Naive B cell (primary cell): ENCODE measurements at regions not wholly inside any gene's neighbourhood (a gene's known extent, or its start where the extent isn't known, plus 50 kb on each side); places are given as distances from the start of the nearest gene placed in this dataset.

Experiments used
- ATAC-seq, 2 donors: fragments of 150-1000 bp; cut with Tn5 transposase; 2 replicates each; pipeline ENCODE4 v1.10.0; 2021; ENCODE audit warnings: low read depth in 2 of 2, mild to moderate bottlenecking in 2 of 2, moderate library complexity in 2 of 2
- DNase-seq: peaks from one replicate; pipeline ENCODE4 v3.0.0; 2022
- H3K27ac Mint-ChIP-seq, 6 donors: one replicate each; pipeline ENCODE4 v1.8.0; 2020 to 2022; ENCODE audit warnings: mild to moderate bottlenecking in 6 of 6, mixed read lengths in 6 of 6, moderate library complexity in 5 of 6, inconsistent platforms in 2 of 6
- H3K27me3 Mint-ChIP-seq, 3 donors: one replicate each; pipeline ENCODE4 v1.8.0; 2021 to 2022; ENCODE audit warnings: mixed read lengths in 3 of 3, mild to moderate bottlenecking in 1 of 3
- H3K36me3 Mint-ChIP-seq, 2 donors: one replicate each; pipeline ENCODE4 v1.8.0; 2020 to 2022; ENCODE audit warnings: mixed read lengths in 2 of 2, inconsistent platforms in 1 of 2, mild to moderate bottlenecking in 1 of 2
- H3K4me1 Mint-ChIP-seq, 3 donors: one replicate each; pipeline ENCODE4 v1.8.0; 2020 to 2022; ENCODE audit warnings: mixed read lengths in 3 of 3, inconsistent platforms in 1 of 3, mild to moderate bottlenecking in 1 of 3, moderate library complexity in 1 of 3
- H3K4me3 Mint-ChIP-seq, 8 donors: one replicate each; pipeline ENCODE4 v1.8.0; 2020 to 2022; ENCODE audit warnings: mild to moderate bottlenecking in 8 of 8, mixed read lengths in 8 of 8, moderate library complexity in 8 of 8, inconsistent platforms in 2 of 8
- H3K9me3 Mint-ChIP-seq, 7 donors: one replicate each; pipeline ENCODE4 v1.8.0; 2020 to 2022; ENCODE audit warnings: mixed read lengths in 7 of 7, mild to moderate bottlenecking in 5 of 7, inconsistent platforms in 2 of 7, moderate library complexity in 1 of 7

GRCh38 chr1:187862506-187862905, 1033.8 kb downstream of the PLA2G4A start:
- H3K9me3 Mint-ChIP-seq = peaks cover 0 to 2% (median 0%) of the 10 kb centered on the region in 7 donors
- H3K27ac Mint-ChIP-seq = no peak overlapping the region
- no peak overlapping the region for H3K4me3 Mint-ChIP-seq
- no peak for ATAC-seq
- no peak for DNase-seq
- no peaks in the 10 kb centered on the region for H3K36me3 Mint-ChIP-seq
- no peaks in the 10 kb centered on the region for H3K27me3 Mint-ChIP-seq
- no peaks in the 10 kb centered on the region for H3K4me1 Mint-ChIP-seq

- H3K27me3 Mint-ChIP-seq = no peaks in the 10 kb centered on the region
- DNase-seq = no peak
- no peak overlapping the region for H3K4me3 Mint-ChIP-seq
- H3K9me3 Mint-ChIP-seq = peaks cover 0 to 6% (median 0%) of the 10 kb centered on the region in 7 donors
- H3K4me1 Mint-ChIP-seq = no peaks in the 10 kb centered on the region
- H3K36me3 Mint-ChIP-seq = no peaks in the 10 kb centered on the region
- no peak for ATAC-seq
- H3K27ac Mint-ChIP-seq = no peak overlapping the region
Observed at GRCh38 chr1:187870552-187870951, 1041.8 kb downstream of the PLA2G4A start.

GRCh38 chr1:187871177-187871845, 1042.6 kb downstream of the PLA2G4A start:
- DNase-seq (no peak), ATAC-seq (no peak)
- Mint-ChIP-seq H3K4me1 (no peaks in the 10 kb centered on the region), H3K36me3 (no peaks in the 10 kb centered on the region), H3K27ac (no peak overlapping the region), H3K4me3 (no peak overlapping the region), H3K9me3 (peaks cover 0 to 7% (median 0%) of the 10 kb centered on the region in 7 donors), H3K27me3 (no peaks in the 10 kb centered on the region)

- ATAC-seq (no peak), DNase-seq (no peak)
- no peaks in the 10 kb centered on the region for H3K27me3 Mint-ChIP-seq
- no peaks in the 10 kb centered on the region for H3K4me1 Mint-ChIP-seq
- no peak overlapping the region for H3K4me3 Mint-ChIP-seq
- peaks cover 0 to 10% (median 2%) of the 10 kb centered on the region in 7 donors for H3K9me3 Mint-ChIP-seq
- H3K27ac Mint-ChIP-seq = no peak overlapping the region
- no peaks in the 10 kb centered on the region for H3K36me3 Mint-ChIP-seq
Observed at GRCh38 chr1:187872550-187872949, 1043.8 kb downstream of the PLA2G4A start.

GRCh38 chr1:187873126-187873525, 1044.4 kb downstream of the PLA2G4A start:
- no peak overlapping the region for H3K27ac Mint-ChIP-seq
- ATAC-seq (no peak), DNase-seq (no peak)
- no peaks in the 10 kb centered on the region for H3K36me3 Mint-ChIP-seq
- H3K9me3 Mint-ChIP-seq = peaks cover 0 to 10% (median 2%) of the 10 kb centered on the region in 7 donors
- H3K4me3 Mint-ChIP-seq = no peak overlapping the region
- H3K4me1 Mint-ChIP-seq = no peaks in the 10 kb centered on the region
- H3K27me3 Mint-ChIP-seq = no peaks in the 10 kb centered on the region

GRCh38 chr1:187876775-187877174, 1048.0 kb downstream of the PLA2G4A start:
- Mint-ChIP-seq H3K4me3 (no peak overlapping the region), H3K4me1 (no peaks in the 10 kb centered on the region), H3K36me3 (no peaks in the 10 kb centered on the region), H3K27ac (no peak overlapping the region), H3K27me3 (no peaks in the 10 kb centered on the region), H3K9me3 (peaks cover 0 to 11% (median 3%) of the 10 kb centered on the region in 7 donors)
- ATAC-seq (no peak), DNase-seq (no peak)

- H3K4me1 Mint-ChIP-seq = no peaks in the 10 kb centered on the region
- H3K4me3 Mint-ChIP-seq = no peak overlapping the region
- no peak overlapping the region for H3K27ac Mint-ChIP-seq
- no peak for ATAC-seq
- no peaks in the 10 kb centered on the region for H3K36me3 Mint-ChIP-seq
- DNase-seq = no peak
- H3K27me3 Mint-ChIP-seq = no peaks in the 10 kb centered on the region
- H3K9me3 Mint-ChIP-seq = peaks cover 0 to 11% (median 2%) of the 10 kb centered on the region in 7 donors
Observed at GRCh38 chr1:187877220-187877619, 1048.5 kb downstream of the PLA2G4A start.

- Mint-ChIP-seq H3K4me1 (no peaks in the 10 kb centered on the region), H3K27ac (no peak overlapping the region), H3K36me3 (no peaks in the 10 kb centered on the region), H3K4me3 (no peak overlapping the region), H3K27me3 (no peaks in the 10 kb centered on the region), H3K9me3 (peaks cover 0 to 11% (median 2%) of the 10 kb centered on the region in 7 donors)
- ATAC-seq = no peak
- no peak for DNase-seq
Observed at GRCh38 chr1:187878883-187879282, 1050.1 kb downstream of the PLA2G4A start.

GRCh38 chr1:187883356-187883755, 1054.6 kb downstream of the PLA2G4A start:
- H3K27me3 Mint-ChIP-seq = no peaks in the 10 kb centered on the region
- no peak for ATAC-seq
- no peak for DNase-seq
- H3K4me1 Mint-ChIP-seq = no peaks in the 10 kb centered on the region
- no peak overlapping the region for H3K27ac Mint-ChIP-seq
- H3K4me3 Mint-ChIP-seq = no peak overlapping the region
- peaks cover 0 to 2% (median 0%) of the 10 kb centered on the region in 7 donors for H3K9me3 Mint-ChIP-seq
- no peaks in the 10 kb centered on the region for H3K36me3 Mint-ChIP-seq

- no peak overlapping the region for H3K4me3 Mint-ChIP-seq
- no peaks in the 10 kb centered on the region for H3K27me3 Mint-ChIP-seq
- H3K36me3 Mint-ChIP-seq = no peaks in the 10 kb centered on the region
- no peaks in the 10 kb centered on the region for H3K4me1 Mint-ChIP-seq
- H3K9me3 Mint-ChIP-seq = peaks cover 0 to 7% (median 3%) of the 10 kb centered on the region in 7 donors
- H3K27ac Mint-ChIP-seq = no peak overlapping the region
- no peak for DNase-seq
- ATAC-seq = no peak
Observed at GRCh38 chr1:187891993-187892682, 1063.4 kb downstream of the PLA2G4A start.

GRCh38 chr1:187892683-187893039, 1063.9 kb downstream of the PLA2G4A start:
- peaks cover 0 to 7% (median 3%) of the 10 kb centered on the region in 7 donors for H3K9me3 Mint-ChIP-seq
- H3K4me3 Mint-ChIP-seq = no peak overlapping the region
- no peaks in the 10 kb centered on the region for H3K4me1 Mint-ChIP-seq
- H3K27me3 Mint-ChIP-seq = no peaks in the 10 kb centered on the region
- no peak overlapping the region for H3K27ac Mint-ChIP-seq
- no peak for DNase-seq
- H3K36me3 Mint-ChIP-seq = no peaks in the 10 kb centered on the region
- ATAC-seq = no peak

- H3K36me3 Mint-ChIP-seq = no peaks in the 10 kb centered on the region
- no peak overlapping the region for H3K4me3 Mint-ChIP-seq
- no peaks in the 10 kb centered on the region for H3K27me3 Mint-ChIP-seq
- no peaks in the 10 kb centered on the region for H3K4me1 Mint-ChIP-seq
- no peak for DNase-seq
- H3K9me3 Mint-ChIP-seq = peaks cover 0 to 7% (median 4%) of the 10 kb centered on the region in 7 donors
- no peak for ATAC-seq
- H3K27ac Mint-ChIP-seq = no peak overlapping the region
Observed at GRCh38 chr1:187893471-187893870, 1064.7 kb downstream of the PLA2G4A start.

- no peak overlapping the region for H3K27ac Mint-ChIP-seq
- no peaks in the 10 kb centered on the region for H3K4me1 Mint-ChIP-seq
- H3K27me3 Mint-ChIP-seq = no peaks in the 10 kb centered on the region
- ATAC-seq = no peak
- no peaks in the 10 kb centered on the region for H3K36me3 Mint-ChIP-seq
- H3K9me3 Mint-ChIP-seq = peaks cover 0 to 7% (median 4%) of the 10 kb centered on the region in 7 donors
- DNase-seq = no peak
- no peak overlapping the region for H3K4me3 Mint-ChIP-seq
Observed at GRCh38 chr1:187894349-187894748, 1065.6 kb downstream of the PLA2G4A start.

GRCh38 chr1:187903223-187903622, 1074.5 kb downstream of the PLA2G4A start:
- Mint-ChIP-seq H3K27ac (no peak overlapping the region), H3K9me3 (peaks cover 0 to 3% (median 0%) of the 10 kb centered on the region in 7 donors), H3K4me1 (no peaks in the 10 kb centered on the region), H3K27me3 (no peaks in the 10 kb centered on the region), H3K36me3 (no peaks in the 10 kb centered on the region), H3K4me3 (no peak overlapping the region)
- ATAC-seq (no peak), DNase-seq (no peak)
